ENCODE measurements at regions not wholly inside any gene's neighbourhood (a gene's known extent, or its start where the extent isn't known, plus 50 kb on each side); places are given as distances from the start of the nearest gene placed in this dataset.

GRCh38 chr11:81365496-81365895 is 1368.2 kb downstream of the FAM181B start:
- Histone ChIP-seq H3K27me3 (ENCODE audit: control insufficient read depth in 5 of 5, insufficient read depth in 4 of 5, low read length in 5 of 5) (no peaks in the 10 kb centered on the region), H3K36me3 (ENCODE audit: control insufficient read depth in 5 of 5, insufficient read depth in 5 of 5, low read length in 5 of 5) (no peaks in the 10 kb centered on the region), H3K4me1 (ENCODE audit: control insufficient read depth in 5 of 5, insufficient read depth in 5 of 5, low read length in 5 of 5) (no peaks in the 10 kb centered on the region), H3K4me3 (ENCODE audit: low read depth in 1 of 5, low read length in 5 of 5) (no peak overlapping the region), H3K27ac (ENCODE audit: low read depth, low read length) (no peak overlapping the region), H3K9me3 (ENCODE audit: control insufficient read depth in 5 of 5, low read length in 5 of 5) (peaks cover 0 to 3% (median 0%) of the 10 kb centered on the region in 5 donors), H3K9ac (ENCODE audit: low read length in 5 of 5) (no peak overlapping the region)

- Histone ChIP-seq H3K9ac (ENCODE audit: low read length in 5 of 5) (no peak overlapping the region), H3K4me3 (ENCODE audit: low read depth in 1 of 5, low read length in 5 of 5) (no peak overlapping the region), H3K27me3 (ENCODE audit: control insufficient read depth in 5 of 5, insufficient read depth in 4 of 5, low read length in 5 of 5) (no peaks in the 10 kb centered on the region), H3K4me1 (ENCODE audit: control insufficient read depth in 5 of 5, insufficient read depth in 5 of 5, low read length in 5 of 5) (no peaks in the 10 kb centered on the region), H3K36me3 (ENCODE audit: control insufficient read depth in 5 of 5, insufficient read depth in 5 of 5, low read length in 5 of 5) (no peaks in the 10 kb centered on the region), H3K9me3 (ENCODE audit: control insufficient read depth in 5 of 5, low read length in 5 of 5) (peaks cover 0 to 2% (median 0%) of the 10 kb centered on the region in 5 donors), H3K27ac (ENCODE audit: low read depth, low read length) (no peak overlapping the region)
Observed at GRCh38 chr11:81359476-81359875, 1374.2 kb downstream of the FAM181B start.

- Histone ChIP-seq H3K27ac (ENCODE audit: low read depth, low read length) (no peak overlapping the region), H3K4me3 (ENCODE audit: low read depth in 1 of 5, low read length in 5 of 5) (no peak overlapping the region), H3K27me3 (ENCODE audit: control insufficient read depth in 5 of 5, insufficient read depth in 4 of 5, low read length in 5 of 5) (no peaks in the 10 kb centered on the region), H3K9ac (ENCODE audit: low read length in 5 of 5) (no peak overlapping the region), H3K36me3 (ENCODE audit: control insufficient read depth in 5 of 5, insufficient read depth in 5 of 5, low read length in 5 of 5) (no peaks in the 10 kb centered on the region), H3K4me1 (ENCODE audit: control insufficient read depth in 5 of 5, insufficient read depth in 5 of 5, low read length in 5 of 5) (no peaks in the 10 kb centered on the region), H3K9me3 (ENCODE audit: control insufficient read depth in 5 of 5, low read length in 5 of 5) (no peaks in the 10 kb centered on the region)
Observed at GRCh38 chr11:81345609-81346008, 1388.1 kb downstream of the FAM181B start.

GRCh38 chr11:81342966-81343365 is 1390.7 kb downstream of the FAM181B start:
- Histone ChIP-seq H3K9me3 (ENCODE audit: control insufficient read depth in 5 of 5, low read length in 5 of 5) (no peaks in the 10 kb centered on the region), H3K27me3 (ENCODE audit: control insufficient read depth in 5 of 5, insufficient read depth in 4 of 5, low read length in 5 of 5) (no peaks in the 10 kb centered on the region), H3K27ac (ENCODE audit: low read depth, low read length) (no peak overlapping the region), H3K9ac (ENCODE audit: low read length in 5 of 5) (no peak overlapping the region), H3K36me3 (ENCODE audit: control insufficient read depth in 5 of 5, insufficient read depth in 5 of 5, low read length in 5 of 5) (no peaks in the 10 kb centered on the region), H3K4me1 (ENCODE audit: control insufficient read depth in 5 of 5, insufficient read depth in 5 of 5, low read length in 5 of 5) (no peaks in the 10 kb centered on the region), H3K4me3 (ENCODE audit: low read depth in 1 of 5, low read length in 5 of 5) (no peak overlapping the region)

GRCh38 chr11:81340225-81340624 is 1393.4 kb downstream of the FAM181B start:
- no peaks in the 10 kb centered on the region for H3K4me1 ChIP-seq (ENCODE audit: control insufficient read depth in 5 of 5, insufficient read depth in 5 of 5, low read length in 5 of 5)

GRCh38 chr11:81339521-81339920 is 1394.1 kb downstream of the FAM181B start:
- Histone ChIP-seq H3K4me1 (ENCODE audit: control insufficient read depth in 5 of 5, insufficient read depth in 5 of 5, low read length in 5 of 5) (no peaks in the 10 kb centered on the region), H3K36me3 (ENCODE audit: control insufficient read depth in 5 of 5, insufficient read depth in 5 of 5, low read length in 5 of 5) (no peaks in the 10 kb centered on the region), H3K27ac (ENCODE audit: low read depth, low read length) (no peak overlapping the region), H3K4me3 (ENCODE audit: low read depth in 1 of 5, low read length in 5 of 5) (no peak overlapping the region), H3K9me3 (ENCODE audit: control insufficient read depth in 5 of 5, low read length in 5 of 5) (no peaks in the 10 kb centered on the region), H3K9ac (ENCODE audit: low read length in 5 of 5) (no peak overlapping the region), H3K27me3 (ENCODE audit: control insufficient read depth in 5 of 5, insufficient read depth in 4 of 5, low read length in 5 of 5) (no peaks in the 10 kb centered on the region)

More at GRCh38 chr11:81340225-81340624, 1393.4 kb downstream of the FAM181B start:
- Histone ChIP-seq H3K9me3 (ENCODE audit: control insufficient read depth in 5 of 5, low read length in 5 of 5) (no peaks in the 10 kb centered on the region), H3K9ac (ENCODE audit: low read length in 5 of 5) (no peak overlapping the region), H3K36me3 (ENCODE audit: control insufficient read depth in 5 of 5, insufficient read depth in 5 of 5, low read length in 5 of 5) (no peaks in the 10 kb centered on the region), H3K27me3 (ENCODE audit: control insufficient read depth in 5 of 5, insufficient read depth in 4 of 5, low read length in 5 of 5) (no peaks in the 10 kb centered on the region), H3K27ac (ENCODE audit: low read depth, low read length) (no peak overlapping the region), H3K4me3 (ENCODE audit: low read depth in 1 of 5, low read length in 5 of 5) (no peak overlapping the region)

- Histone ChIP-seq H3K27ac (ENCODE audit: low read depth, low read length) (no peak overlapping the region), H3K9ac (ENCODE audit: low read length in 5 of 5) (no peak overlapping the region), H3K4me1 (ENCODE audit: control insufficient read depth in 5 of 5, insufficient read depth in 5 of 5, low read length in 5 of 5) (no peaks in the 10 kb centered on the region), H3K9me3 (ENCODE audit: control insufficient read depth in 5 of 5, low read length in 5 of 5) (no peaks in the 10 kb centered on the region), H3K36me3 (ENCODE audit: control insufficient read depth in 5 of 5, insufficient read depth in 5 of 5, low read length in 5 of 5) (no peaks in the 10 kb centered on the region), H3K4me3 (ENCODE audit: low read depth in 1 of 5, low read length in 5 of 5) (no peak overlapping the region), H3K27me3 (ENCODE audit: control insufficient read depth in 5 of 5, insufficient read depth in 4 of 5, low read length in 5 of 5) (no peaks in the 10 kb centered on the region)
Observed at GRCh38 chr11:81337756-81338155, 1395.9 kb downstream of the FAM181B start.

- H3K36me3 ChIP-seq (ENCODE audit: control insufficient read depth in 5 of 5, insufficient read depth in 5 of 5, low read length in 5 of 5): no peaks in the 10 kb centered on the region
- no peak overlapping the region for H3K27ac ChIP-seq (ENCODE audit: low read depth, low read length)
- H3K27me3 ChIP-seq (ENCODE audit: control insufficient read depth in 5 of 5, insufficient read depth in 4 of 5, low read length in 5 of 5): no peaks in the 10 kb centered on the region
- H3K9me3 ChIP-seq (ENCODE audit: control insufficient read depth in 5 of 5, low read length in 5 of 5): no peaks in the 10 kb centered on the region
- no peaks in the 10 kb centered on the region for H3K4me1 ChIP-seq (ENCODE audit: control insufficient read depth in 5 of 5, insufficient read depth in 5 of 5, low read length in 5 of 5)
- H3K9ac ChIP-seq (ENCODE audit: low read length in 5 of 5): no peak overlapping the region
- H3K4me3 ChIP-seq (ENCODE audit: low read depth in 1 of 5, low read length in 5 of 5): no peak overlapping the region
Observed at GRCh38 chr11:81332276-81332675, 1401.4 kb downstream of the FAM181B start.

GRCh38 chr11:81331611-81332235 is 1401.9 kb downstream of the FAM181B start:
- Histone ChIP-seq H3K27ac (ENCODE audit: low read depth, low read length) (no peak overlapping the region), H3K36me3 (ENCODE audit: control insufficient read depth in 5 of 5, insufficient read depth in 5 of 5, low read length in 5 of 5) (no peaks in the 10 kb centered on the region), H3K4me1 (ENCODE audit: control insufficient read depth in 5 of 5, insufficient read depth in 5 of 5, low read length in 5 of 5) (no peaks in the 10 kb centered on the region), H3K9ac (ENCODE audit: low read length in 5 of 5) (no peak overlapping the region), H3K9me3 (ENCODE audit: control insufficient read depth in 5 of 5, low read length in 5 of 5) (no peaks in the 10 kb centered on the region), H3K27me3 (ENCODE audit: control insufficient read depth in 5 of 5, insufficient read depth in 4 of 5, low read length in 5 of 5) (no peaks in the 10 kb centered on the region), H3K4me3 (ENCODE audit: low read depth in 1 of 5, low read length in 5 of 5) (no peak overlapping the region)

- H3K4me1 ChIP-seq (ENCODE audit: control insufficient read depth in 5 of 5, insufficient read depth in 5 of 5, low read length in 5 of 5): no peaks in the 10 kb centered on the region
Observed at GRCh38 chr11:81331088-81331487, 1402.6 kb downstream of the FAM181B start.

More at GRCh38 chr11:81331088-81331487, 1402.6 kb downstream of the FAM181B start:
- Histone ChIP-seq H3K36me3 (ENCODE audit: control insufficient read depth in 5 of 5, insufficient read depth in 5 of 5, low read length in 5 of 5) (no peaks in the 10 kb centered on the region), H3K9ac (ENCODE audit: low read length in 5 of 5) (no peak overlapping the region), H3K9me3 (ENCODE audit: control insufficient read depth in 5 of 5, low read length in 5 of 5) (no peaks in the 10 kb centered on the region), H3K27ac (ENCODE audit: low read depth, low read length) (no peak overlapping the region), H3K4me3 (ENCODE audit: low read depth in 1 of 5, low read length in 5 of 5) (no peak overlapping the region), H3K27me3 (ENCODE audit: control insufficient read depth in 5 of 5, insufficient read depth in 4 of 5, low read length in 5 of 5) (no peaks in the 10 kb centered on the region)

Data from subcutaneous abdominal adipose tissue (tissue), 5 donors.